Upper lobe of left lung (tissue), 4 donors: ENCODE measurements at regions not wholly inside any gene's neighbourhood (a gene's known extent, or its start where the extent isn't known, plus 50 kb on each side); places are given as distances from the start of the nearest gene placed in this dataset.

Experiments used
- CTCF ChIP-seq, 6 experiments: fragments of 450-650 bp in 4 of 6; fragments of 200-600 bp in 2 of 6; sonication (generic) in 2 of 6; IDR thresholded peaks; one replicate each; pipeline ENCODE4 v1.5.1; 2016 to 2019; ENCODE audit warnings: antibody characterized with exemption in 6 of 6
- EP300 ChIP-seq, 4 donors: sonication (generic); formaldehyde crosslinking; IDR thresholded peaks; one replicate each; pipeline ENCODE4 v1.5.1; 2017; ENCODE audit warnings: antibody characterized with exemption in 4 of 4, control low read depth in 2 of 4
- POLR2A ChIP-seq, 4 donors: fragments of 450-650 bp; IDR thresholded peaks; one replicate each; pipeline ENCODE4 v1.5.1; 2016 to 2017; ENCODE audit warnings: antibody characterized with exemption in 4 of 4, mild to moderate bottlenecking in 2 of 4

DNA sequence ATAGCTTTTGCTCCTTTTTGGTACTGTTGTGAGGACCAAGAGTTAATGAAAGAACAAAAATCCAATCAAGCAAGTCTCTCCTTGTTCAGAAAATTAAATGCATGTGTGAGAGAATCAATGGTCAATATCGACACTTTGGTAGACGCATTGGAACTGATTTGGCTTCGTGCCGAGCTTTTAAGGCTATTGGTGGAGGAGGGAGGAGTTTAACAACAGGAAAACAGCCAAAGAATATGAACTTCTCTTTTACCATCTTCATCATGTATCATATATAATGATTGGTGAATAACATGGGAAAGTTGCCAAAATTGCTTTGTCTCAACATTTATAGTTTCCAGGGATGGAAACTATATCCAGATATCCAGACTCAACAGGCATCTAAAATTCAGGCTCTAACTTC is 266.5 kb upstream of the CITED2 start:
- TF ChIP-seq EP300 (IDR thresholded peaks at IDR 0.05) (no peak), CTCF (IDR thresholded peaks at IDR 0.05) (no peak), POLR2A (IDR thresholded peaks at IDR 0.05) (no peak)
